Mucosa of descending colon (tissue), 3 donors: ENCODE measurements at regions not wholly inside any gene's neighbourhood (a gene's known extent, or its start where the extent isn't known, plus 50 kb on each side); places are given as distances from the start of the nearest gene placed in this dataset.

Experiments
- ATAC-seq: fragments of 200-7000 bp; cut with Tn5 transposase; one replicate; pipeline ENCODE4 v1.9.1; 2020; ENCODE audit warnings: mild to moderate bottlenecking, moderate library complexity
- DNase-seq, 3 donors: peaks; one replicate each; pipeline ENCODE4 v3.0.0-alpha.2; 2020
- H3K36me3 ChIP-seq: fragments of 200-600 bp; one replicate; pipeline ENCODE4 v1.8.0; 2021; ENCODE audit warnings: low read depth, mild to moderate bottlenecking
- H3K4me1 ChIP-seq: fragments of 200-600 bp; one replicate; pipeline ENCODE4 v1.8.0; 2021; ENCODE audit warnings: low read depth, mild to moderate bottlenecking
- H3K4me3 ChIP-seq: fragments of 200-600 bp; one replicate; pipeline ENCODE4 v1.8.0; 2021; ENCODE audit warnings: mild to moderate bottlenecking
- H3K9me3 ChIP-seq: fragments of 200-600 bp; one replicate; pipeline ENCODE4 v1.8.0; 2021; ENCODE audit warnings: mild to moderate bottlenecking
- intact Hi-C, 2 donors: fragments of 100-400 bp; cut with DNase I in 1 of 2; cut with micrococcal nuclease in 1 of 2; formaldehyde crosslinking; loops; one replicate each; pipeline versions ENCODE4 v1.11.0 to v1.11.1; 2022; cut with DNase I, micrococcal nuclease
- TF ChIP-seq, protein P1 (sequence below): fragments of 200-600 bp; IDR thresholded peaks from one replicate; pipeline ENCODE4 v1.8.0; 2022; ENCODE audit warnings: antibody characterized with exemption, mild to moderate bottlenecking
- donor health status: DM: no; HTN: no; CAD: no; lungs with moderate emphysema.
- donor health status: DM: no; HTN: no; CAD: no.
- donor health status: DM: no; HTN: yes; CAD: no.

DNA sequence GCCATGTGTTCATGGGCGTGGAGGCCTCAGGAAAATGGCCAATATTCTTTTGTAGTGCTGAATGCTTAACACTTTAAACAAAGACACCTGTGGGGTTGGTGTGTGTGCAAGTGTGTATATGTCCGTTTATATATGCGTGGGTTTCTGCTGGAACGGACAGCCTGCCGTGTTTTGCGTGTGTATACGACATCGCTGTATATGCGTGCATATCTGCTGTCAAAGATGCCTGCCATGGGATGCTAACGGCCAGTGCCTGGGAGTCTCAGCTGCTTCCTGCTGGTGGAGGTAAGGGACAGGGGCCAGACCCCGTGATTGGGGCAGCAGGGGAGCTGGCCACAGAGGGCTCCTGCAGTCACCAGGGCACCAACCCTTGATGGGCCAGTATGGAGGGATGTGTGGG is 216.3 kb upstream of the SHH start:
- no peaks in the 10 kb centered on the region for H3K36me3 ChIP-seq
- no peaks in the 10 kb centered on the region for H3K9me3 ChIP-seq
- H3K4me1 ChIP-seq, result no peaks in the 10 kb centered on the region
- TF ChIP-seq, protein P1, sequence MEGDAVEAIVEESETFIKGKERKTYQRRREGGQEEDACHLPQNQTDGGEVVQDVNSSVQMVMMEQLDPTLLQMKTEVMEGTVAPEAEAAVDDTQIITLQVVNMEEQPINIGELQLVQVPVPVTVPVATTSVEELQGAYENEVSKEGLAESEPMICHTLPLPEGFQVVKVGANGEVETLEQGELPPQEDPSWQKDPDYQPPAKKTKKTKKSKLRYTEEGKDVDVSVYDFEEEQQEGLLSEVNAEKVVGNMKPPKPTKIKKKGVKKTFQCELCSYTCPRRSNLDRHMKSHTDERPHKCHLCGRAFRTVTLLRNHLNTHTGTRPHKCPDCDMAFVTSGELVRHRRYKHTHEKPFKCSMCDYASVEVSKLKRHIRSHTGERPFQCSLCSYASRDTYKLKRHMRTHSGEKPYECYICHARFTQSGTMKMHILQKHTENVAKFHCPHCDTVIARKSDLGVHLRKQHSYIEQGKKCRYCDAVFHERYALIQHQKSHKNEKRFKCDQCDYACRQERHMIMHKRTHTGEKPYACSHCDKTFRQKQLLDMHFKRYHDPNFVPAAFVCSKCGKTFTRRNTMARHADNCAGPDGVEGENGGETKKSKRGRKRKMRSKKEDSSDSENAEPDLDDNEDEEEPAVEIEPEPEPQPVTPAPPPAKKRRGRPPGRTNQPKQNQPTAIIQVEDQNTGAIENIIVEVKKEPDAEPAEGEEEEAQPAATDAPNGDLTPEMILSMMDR, result no peak
- intact Hi-C loops, result no loop called here
- H3K4me3 ChIP-seq, result no peak overlapping the region
- DNase-seq, result no peak
- no peak for ATAC-seq

DNA sequence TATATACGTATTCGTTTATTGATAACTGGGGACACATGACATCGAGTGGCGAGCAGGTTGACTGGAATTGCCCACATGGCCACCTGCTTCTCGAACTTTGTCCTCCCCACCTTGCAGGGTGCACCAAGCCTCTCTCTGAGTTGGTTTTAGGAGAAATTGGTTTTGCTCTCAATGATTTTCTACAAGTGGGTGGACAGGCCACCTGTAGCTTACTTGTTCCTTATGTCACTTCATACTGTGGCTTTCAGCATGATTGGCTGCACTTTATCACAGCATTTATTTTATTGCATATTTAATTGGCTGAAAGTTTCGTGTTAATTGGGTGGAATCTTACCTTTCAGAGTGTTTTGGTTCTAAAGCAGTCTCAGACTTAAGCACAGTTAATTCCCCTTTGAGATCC is 215.6 kb upstream of the SHH start:
- Histone ChIP-seq H3K9me3 (no peaks in the 10 kb centered on the region), H3K4me1 (no peaks in the 10 kb centered on the region), H3K4me3 (no peak overlapping the region), H3K36me3 (no peaks in the 10 kb centered on the region)
- DNase-seq, result no peak
- ATAC-seq, result no peak
- intact Hi-C loops, result no loop called here
- TF ChIP-seq, protein P1, result no peak

DNA sequence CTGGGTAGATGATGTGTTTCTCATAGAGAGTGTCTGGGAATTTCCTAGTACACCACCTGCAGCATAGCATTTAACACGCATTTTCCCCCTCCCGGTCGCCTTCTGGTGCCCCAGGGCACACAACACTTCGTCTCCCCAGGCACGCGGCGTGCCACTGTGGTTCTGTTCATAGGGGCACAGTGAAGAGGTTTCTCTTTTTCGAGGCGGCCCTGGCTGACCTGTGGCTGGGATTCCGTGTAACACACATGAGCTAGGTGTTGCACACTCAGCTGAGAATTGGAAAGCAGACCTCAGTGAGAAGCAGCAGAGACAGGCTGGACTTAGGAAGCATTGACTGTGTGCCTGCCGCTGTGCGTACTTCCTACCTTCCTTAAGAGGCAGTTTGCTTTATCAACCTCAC is 214.3 kb upstream of the SHH start:
- ATAC-seq (no peak), DNase-seq (no peak)
- Histone ChIP-seq H3K4me3 (no peak overlapping the region), H3K9me3 (no peaks in the 10 kb centered on the region), H3K36me3 (no peaks in the 10 kb centered on the region), H3K4me1 (no peaks in the 10 kb centered on the region)
- TF ChIP-seq, protein P1, result no peak
- intact Hi-C loops, result no loop called here

DNA sequence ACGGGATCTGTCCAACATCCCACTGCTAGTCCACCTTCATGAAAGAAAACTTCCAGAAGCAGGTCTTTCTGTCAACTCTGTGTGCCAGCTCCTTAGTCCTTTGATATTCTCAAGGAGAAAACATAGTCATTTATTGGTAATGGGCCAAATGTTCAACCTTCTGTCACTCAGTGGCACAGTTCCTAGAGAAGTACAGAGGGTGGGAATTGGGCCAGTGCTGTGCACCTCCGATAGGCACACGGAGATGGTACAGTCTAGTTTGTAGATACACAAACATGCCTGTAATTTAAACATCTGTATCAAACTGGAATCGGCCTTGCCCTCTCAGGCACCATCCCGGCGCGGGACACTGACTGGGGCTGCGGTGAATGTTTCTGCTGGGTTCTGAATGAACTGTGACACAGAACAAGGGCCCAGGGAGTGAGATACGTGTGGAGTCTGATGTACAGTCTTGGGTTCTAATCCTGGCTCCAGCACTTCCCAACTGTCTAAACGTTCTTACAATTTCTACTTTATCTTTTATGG is 213.9 kb upstream of the SHH start:
- no peaks in the 10 kb centered on the region for H3K9me3 ChIP-seq
- no peak for ATAC-seq
- DNase-seq, result no peak
- H3K4me1 ChIP-seq, result no peaks in the 10 kb centered on the region
- TF ChIP-seq, protein P1, result no peak
- intact Hi-C loops, result no loop called here
- no peaks in the 10 kb centered on the region for H3K36me3 ChIP-seq
- H3K4me3 ChIP-seq, result no peak overlapping the region

DNA sequence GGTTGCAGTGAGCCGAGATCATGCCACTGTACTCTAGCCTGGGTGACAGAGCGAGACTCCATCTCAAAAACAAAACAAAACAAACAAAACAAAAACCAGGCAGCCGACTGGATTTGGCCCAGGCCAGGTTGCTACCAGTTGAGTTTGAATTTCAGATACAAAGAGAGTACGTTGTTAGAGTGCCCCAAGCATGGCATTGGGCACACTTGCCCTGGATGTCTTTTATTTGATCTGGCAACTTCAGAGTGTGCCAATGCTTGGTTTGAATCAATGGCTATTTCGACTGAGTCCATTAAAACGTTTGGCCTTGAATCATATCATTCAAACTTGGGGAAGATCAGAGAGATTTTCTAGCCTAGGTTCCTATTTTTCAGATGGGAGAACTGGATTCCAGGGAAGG is 213.4 kb upstream of the SHH start:
- intact Hi-C loops, result no loop called here
- no peak for ATAC-seq
- H3K4me3 ChIP-seq, result no peak overlapping the region
- TF ChIP-seq, protein P1, result no peak
- H3K36me3 ChIP-seq, result no peaks in the 10 kb centered on the region
- no peaks in the 10 kb centered on the region for H3K9me3 ChIP-seq
- H3K4me1 ChIP-seq, result no peaks in the 10 kb centered on the region
- DNase-seq, result no peak

DNA sequence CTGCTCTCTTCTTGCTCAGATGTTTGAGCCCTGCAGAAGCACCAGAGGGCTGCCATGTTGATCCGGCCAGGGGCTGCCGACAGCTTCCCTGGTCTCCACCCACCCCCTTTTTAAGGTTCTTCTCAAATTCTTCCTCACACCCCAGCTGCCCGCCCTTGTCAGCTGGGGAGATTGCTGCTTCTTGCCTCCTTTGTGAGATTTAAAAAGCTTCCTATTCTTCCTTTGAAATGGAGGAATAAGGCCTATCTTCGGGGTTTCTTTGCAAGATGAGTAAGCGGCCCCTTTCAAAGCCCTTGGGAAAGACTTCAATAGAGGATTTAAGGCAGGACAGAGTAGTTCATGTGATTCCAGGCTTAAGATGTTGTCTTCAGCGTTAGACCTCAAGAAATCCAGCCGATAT is 211.9 kb upstream of the SHH start:
- Histone ChIP-seq H3K36me3 (no peaks in the 10 kb centered on the region), H3K4me1 (no peaks in the 10 kb centered on the region), H3K4me3 (no peak overlapping the region), H3K9me3 (no peaks in the 10 kb centered on the region)
- ATAC-seq (no peak), DNase-seq (no peak)
- TF ChIP-seq, protein P1, result no peak
- intact Hi-C loops, result no loop called here
